ENCODE measurements at regions not wholly inside any gene's neighbourhood (a gene's known extent, or its start where the extent isn't known, plus 50 kb on each side); places are given as distances from the start of the nearest gene placed in this dataset.

GRCh38 chr1:101346419-101346818 lies 109.6 kb downstream of the S1PR1 start:
- Histone ChIP-seq H3K56ac (replicated peaks; ENCODE audit: insufficient read length, low read depth, low read length) (no peak overlapping the region), H2BK5ac (ENCODE audit: low read depth, low read length) (no peak overlapping the region), H4K5ac (ENCODE audit: insufficient read length, low read depth, low read length) (no peak overlapping the region), H2AK5ac (ENCODE audit: low read depth, low read length) (no peak overlapping the region), H2BK12ac (ENCODE audit: low read depth, low read length) (no peak overlapping the region), H3K23ac (ENCODE audit: insufficient read length) (no peak overlapping the region), H3K14ac (ENCODE audit: insufficient read length) (no peak overlapping the region), H3K27me3 (replicated peaks in 1 of 4; ENCODE audit: control insufficient read depth in 3 of 4, extremely low read depth in 1 of 4, insufficient read depth in 3 of 4, low read length in 3 of 4) (no peaks in the 10 kb centered on the region), H3K27ac (ENCODE audit: low read depth, low read length) (no peak overlapping the region), H3K79me1 (ENCODE audit: low read depth, low read length) (no peaks in the 10 kb centered on the region), H3K36me3 (ENCODE audit: control insufficient read depth in 2 of 4, insufficient read depth in 4 of 4, low read length in 3 of 4) (no peaks in the 10 kb centered on the region), H4K91ac (replicated peaks; ENCODE audit: insufficient read length, low read length) (no peak overlapping the region), H2BK20ac (ENCODE audit: low read length) (no peak overlapping the region), H3K9ac (replicated peaks in 1 of 4; ENCODE audit: extremely low read depth in 1 of 4, low read depth in 3 of 4, low read length in 3 of 4) (no peak overlapping the region), H4K8ac (ENCODE audit: extremely low read depth, insufficient read depth, low read length) (no peak overlapping the region), H3K18ac (ENCODE audit: extremely low read depth, low read length) (no peak overlapping the region), H3K4ac (replicated peaks; ENCODE audit: insufficient read length, low read depth, low read length) (no peak overlapping the region), H3K4me3 (ENCODE audit: extremely low read depth in 1 of 4, insufficient read depth in 2 of 4, low read depth in 3 of 4, low read length in 4 of 4) (no peak overlapping the region), H4K20me1 (replicated peaks in 1 of 2; ENCODE audit: control insufficient read depth in 1 of 2, insufficient read depth in 2 of 2, low read length in 2 of 2) (no peaks in the 10 kb centered on the region), H3K9me3 (ENCODE audit: insufficient read depth in 2 of 2, low read depth in 1 of 2, low read length in 1 of 2) (no peaks in the 10 kb centered on the region), H3K23me2 (ENCODE audit: low read depth, low read length) (no peaks in the 10 kb centered on the region; the same call in 1 of the 2 replicates), H3K4me2 (ENCODE audit: insufficient read depth in 1 of 2, low read depth in 2 of 2, low read length in 2 of 2) (no peak overlapping the region), H3K4me1 (replicated peaks in 1 of 4; ENCODE audit: control insufficient read depth in 3 of 4, insufficient read depth in 4 of 4, low read length in 3 of 4) (no peaks in the 10 kb centered on the region), H2BK15ac (ENCODE audit: low read length) (no peak overlapping the region), H2AFZ (ENCODE audit: low read length) (no peak overlapping the region), H3K79me2 (ENCODE audit: control insufficient read depth in 1 of 2, insufficient read depth in 2 of 2, low read length in 2 of 2) (no peaks in the 10 kb centered on the region), H2BK120ac (replicated peaks; ENCODE audit: low read depth, low read length) (no peak overlapping the region)
- POLR2A ChIA-PET (ENCODE audit: partially characterized antibody), result no interaction called here
- CTCF ChIA-PET (ENCODE audit: partially characterized antibody), result interaction anchor here (0.9 to 1.6 kb wide), 2 partner anchors 8 to 11 kb away, joined by 4 to 5 read pairs; no protein-coding TSS in a partner anchor
- DNase-seq (ENCODE audit: low read depth in 1 of 2, low spot score in 2 of 2) (no peak), FAIRE-seq (no peak)
- TF ChIP-seq TBP (IDR thresholded peaks at IDR 0.05; ENCODE audit: low read depth, low read length) (no peak), CBX8 (IDR thresholded peaks at IDR 0.05; ENCODE audit: borderline replicate concordance, low read depth, low read length) (no peak), NANOG (IDR thresholded peaks at IDR 0.05; ENCODE audit: insufficient read depth, low read depth, low read length, poor library complexity, severe bottlenecking) (no peak), TEAD4 (IDR thresholded peaks at IDR 0.05; ENCODE audit: low read depth, low read length) (no peak), POU5F1 (IDR thresholded peaks at IDR 0.05; ENCODE audit: low read depth, low read length) (no peak), NRF1 (IDR thresholded peaks at IDR 0.05; ENCODE audit: low read depth, low read length) (no peak), RFX5 (IDR thresholded peaks at IDR 0.05; ENCODE audit: borderline replicate concordance, low read depth, low read length) (no peak), CEBPB (IDR thresholded peaks at IDR 0.05; ENCODE audit: low read depth, low read length) (no peak), JUN (IDR thresholded peaks at IDR 0.05; ENCODE audit: low read depth, low read length) (no peak), ATF3 (IDR thresholded peaks at IDR 0.05; ENCODE audit: insufficient read depth, low read depth, low read length) (no peak), GTF2F1 (IDR thresholded peaks at IDR 0.05; ENCODE audit: borderline replicate concordance, low read depth, low read length) (no peak), SAP30 (IDR thresholded peaks at IDR 0.05; ENCODE audit: insufficient read depth, insufficient replicate concordance, low read length) (no peak)
- WGBS, 2 experiments (ENCODE audit: extremely low coverage in 1 of 2, insufficient coverage in 1 of 2, insufficient read length in 1 of 2, insufficient replicate concordance in 2 of 2, low coverage in 1 of 2, low lambda C conversion rate in 2 of 2, missing lambda C conversion rate in 1 of 2), result 95% methylated on average over 2 of the region's 2 CpGs; no CpG with 5 or more reads in 1 of the 2 experiments
